AG10803 (cell line): ENCODE measurements at regions not wholly inside any gene's neighbourhood (a gene's known extent, or its start where the extent isn't known, plus 50 kb on each side); places are given as distances from the start of the nearest gene placed in this dataset.

Experiments used
- DNase-seq: peaks from one replicate; pipeline ENCODE4 v3.0.0; 2010; ENCODE audit warnings: low read depth
- H3K4me3 ChIP-seq: 2 replicates; pipeline ENCODE4 v1.5.1; 2011; ENCODE audit warnings: mild to moderate bottlenecking, low read length, control low read depth
- TF ChIP-seq, protein P1 (sequence below): conservative IDR thresholded peaks from 2 replicates; pipeline ENCODE4 v1.5.1; 2011; ENCODE audit warnings: mild to moderate bottlenecking, low read length, control low read depth, inconsistent platforms

DNA sequence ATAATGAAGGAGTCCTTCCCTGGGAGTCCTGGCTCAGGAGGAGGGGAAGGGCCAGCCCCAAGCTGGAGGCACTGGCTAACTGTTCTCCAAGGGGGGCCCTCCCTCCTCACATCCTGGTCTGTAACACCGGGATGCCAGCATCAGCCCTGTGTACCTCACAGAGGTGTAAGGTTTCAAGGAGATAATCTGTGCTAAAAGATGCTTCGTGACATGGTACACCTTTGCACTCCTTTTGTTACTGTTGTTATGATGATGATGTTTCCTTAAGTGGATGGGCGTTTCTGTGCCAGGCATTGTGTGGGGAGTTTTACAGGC is 236.7 kb upstream of the TNRC6C start:
- TF ChIP-seq, protein P1, sequence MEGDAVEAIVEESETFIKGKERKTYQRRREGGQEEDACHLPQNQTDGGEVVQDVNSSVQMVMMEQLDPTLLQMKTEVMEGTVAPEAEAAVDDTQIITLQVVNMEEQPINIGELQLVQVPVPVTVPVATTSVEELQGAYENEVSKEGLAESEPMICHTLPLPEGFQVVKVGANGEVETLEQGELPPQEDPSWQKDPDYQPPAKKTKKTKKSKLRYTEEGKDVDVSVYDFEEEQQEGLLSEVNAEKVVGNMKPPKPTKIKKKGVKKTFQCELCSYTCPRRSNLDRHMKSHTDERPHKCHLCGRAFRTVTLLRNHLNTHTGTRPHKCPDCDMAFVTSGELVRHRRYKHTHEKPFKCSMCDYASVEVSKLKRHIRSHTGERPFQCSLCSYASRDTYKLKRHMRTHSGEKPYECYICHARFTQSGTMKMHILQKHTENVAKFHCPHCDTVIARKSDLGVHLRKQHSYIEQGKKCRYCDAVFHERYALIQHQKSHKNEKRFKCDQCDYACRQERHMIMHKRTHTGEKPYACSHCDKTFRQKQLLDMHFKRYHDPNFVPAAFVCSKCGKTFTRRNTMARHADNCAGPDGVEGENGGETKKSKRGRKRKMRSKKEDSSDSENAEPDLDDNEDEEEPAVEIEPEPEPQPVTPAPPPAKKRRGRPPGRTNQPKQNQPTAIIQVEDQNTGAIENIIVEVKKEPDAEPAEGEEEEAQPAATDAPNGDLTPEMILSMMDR: no peak
- DNase-seq: no peak
- no peak overlapping the region for H3K4me3 ChIP-seq

GRCh38 chr17:77722366-77722765 is 236.1 kb upstream of the TNRC6C start:
- TF ChIP-seq, protein P1: no peak
- H3K4me3 ChIP-seq: no peak overlapping the region
- DNase-seq: no peak

GRCh38 chr17:77723071-77723908 is 235.2 kb upstream of the TNRC6C start:
- TF ChIP-seq, protein P1: no peak
- DNase-seq: no peak
- H3K4me3 ChIP-seq: no peak overlapping the region

DNA sequence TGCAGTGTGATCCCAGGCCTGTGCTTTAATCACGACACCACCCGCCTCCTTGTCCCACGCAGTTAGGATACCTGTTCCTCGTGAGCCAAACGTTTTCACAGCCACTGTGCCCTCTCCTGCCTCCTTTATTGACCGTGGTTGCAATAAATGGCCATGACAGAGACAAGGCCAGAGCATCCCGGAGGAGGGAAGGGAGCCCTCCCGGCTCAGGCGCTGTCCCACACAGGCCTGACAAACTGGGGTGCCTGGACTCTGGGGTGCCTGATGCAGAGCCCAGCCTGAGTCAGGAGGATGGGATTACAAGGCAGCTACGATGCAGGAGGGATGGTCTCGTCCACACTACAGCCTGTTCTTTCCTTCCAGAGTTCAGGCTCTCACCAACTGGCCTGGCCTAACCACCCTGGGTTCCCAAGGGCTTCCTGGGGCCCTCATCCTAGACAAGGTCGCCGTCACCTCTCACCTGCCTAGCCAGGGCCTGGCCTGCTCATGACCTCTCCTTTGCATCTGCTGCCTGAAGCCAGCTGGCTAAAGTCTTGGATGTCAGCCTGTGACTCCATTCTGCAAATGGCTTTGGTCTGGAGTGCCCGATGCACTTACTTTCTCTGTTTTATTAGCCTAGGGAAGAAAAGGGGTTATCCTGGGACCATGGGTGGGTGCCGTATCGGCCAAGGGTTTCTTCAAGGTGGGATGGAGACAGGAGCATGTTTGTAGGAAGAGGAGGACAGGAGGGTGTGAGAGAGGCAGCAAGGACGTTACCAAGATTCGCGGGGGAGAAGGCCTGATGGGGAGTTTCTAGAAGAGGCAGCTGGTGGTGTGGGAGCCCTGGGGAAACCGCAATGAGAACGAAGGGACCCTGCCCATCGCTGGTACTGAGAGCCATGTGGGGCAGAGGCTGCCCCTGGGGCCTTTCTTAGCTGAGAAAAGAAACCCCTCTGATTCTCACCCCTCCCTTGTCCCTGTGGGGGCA is 234.3 kb upstream of the TNRC6C start:
- DNase-seq: no peak
- H3K4me3 ChIP-seq: no peak overlapping the region
- TF ChIP-seq, protein P1: no peak

DNA sequence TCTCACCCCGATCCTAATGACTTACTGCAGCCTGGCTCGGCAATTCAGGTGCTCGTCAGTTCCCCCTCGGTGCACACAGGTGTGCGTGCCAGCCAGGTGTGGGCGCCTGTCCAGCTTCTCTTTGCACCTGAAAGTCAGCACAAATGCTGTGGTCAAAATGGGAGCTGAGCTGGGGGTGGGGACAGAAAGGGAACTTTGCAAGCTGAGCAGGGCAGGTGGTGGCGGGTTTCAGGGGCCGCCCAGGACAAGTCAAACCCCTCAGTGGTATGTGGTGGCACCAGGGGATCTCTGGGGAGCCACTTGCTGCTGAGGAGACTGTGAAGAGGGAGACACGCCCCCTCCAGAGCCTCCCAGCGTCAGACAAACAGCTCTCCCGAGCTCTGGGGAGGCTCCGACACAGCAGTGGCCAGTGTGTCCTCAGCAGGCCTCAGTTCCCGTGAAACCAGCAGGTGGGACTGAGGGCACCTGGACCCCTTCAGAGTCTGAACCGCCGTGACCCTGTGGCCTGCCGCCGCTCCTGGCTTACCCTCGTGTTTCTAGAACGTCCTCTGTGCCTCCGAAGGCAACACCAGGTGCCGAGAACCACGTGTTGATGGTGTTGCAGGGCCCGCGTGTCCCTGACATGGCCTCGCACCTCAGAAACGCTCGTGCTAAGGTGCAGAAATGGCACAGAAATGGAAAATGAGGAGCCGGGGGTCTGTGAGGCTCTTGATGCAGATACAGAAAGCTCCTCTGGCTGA is 233.5 kb upstream of the TNRC6C start:
- no peak overlapping the region for H3K4me3 ChIP-seq
- DNase-seq: no peak
- TF ChIP-seq, protein P1: no peak

GRCh38 chr17:77725846-77726245 is 232.7 kb upstream of the TNRC6C start:
- TF ChIP-seq, protein P1: no peak
- no peak overlapping the region for H3K4me3 ChIP-seq
- DNase-seq: no peak
